ENCODE measurements at regions not wholly inside any gene's neighbourhood (a gene's known extent, or its start where the extent isn't known, plus 50 kb on each side); places are given as distances from the start of the nearest gene placed in this dataset.

- no peak for DNase-seq
Observed at GRCh38 chr3:16114930-16115329, 59.5 kb upstream of the GALNT15 start.

GRCh38 chr3:16118396-16118795, 56.1 kb upstream of the GALNT15 start:
- no peak for DNase-seq

GRCh38 chr3:16119887-16120286, 54.6 kb upstream of the GALNT15 start:
- DNase-seq: no peak

- no peak for DNase-seq
Observed at GRCh38 chr3:16121391-16121790, 53.1 kb upstream of the GALNT15 start.

DNA sequence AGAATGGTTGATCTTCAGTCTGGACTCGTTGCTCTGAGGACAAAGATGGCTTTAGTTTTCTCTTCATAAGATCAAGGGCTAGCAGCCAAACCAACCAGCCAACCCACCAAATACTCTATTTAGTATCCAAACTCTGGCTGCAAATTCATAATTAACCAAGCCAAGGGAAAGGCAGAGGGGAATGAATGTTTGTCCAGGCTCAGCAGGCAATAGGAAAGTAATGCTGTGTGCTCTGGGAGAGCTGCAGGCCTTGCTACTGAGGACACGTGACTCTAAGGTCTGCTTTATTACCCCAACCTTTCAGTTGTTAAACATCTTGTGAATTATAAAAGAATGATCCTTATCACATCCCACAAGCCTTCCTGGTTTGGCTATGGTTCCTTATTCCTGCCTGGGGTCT, 52.3 kb upstream of the GALNT15 start:
- no peak for DNase-seq

DNA sequence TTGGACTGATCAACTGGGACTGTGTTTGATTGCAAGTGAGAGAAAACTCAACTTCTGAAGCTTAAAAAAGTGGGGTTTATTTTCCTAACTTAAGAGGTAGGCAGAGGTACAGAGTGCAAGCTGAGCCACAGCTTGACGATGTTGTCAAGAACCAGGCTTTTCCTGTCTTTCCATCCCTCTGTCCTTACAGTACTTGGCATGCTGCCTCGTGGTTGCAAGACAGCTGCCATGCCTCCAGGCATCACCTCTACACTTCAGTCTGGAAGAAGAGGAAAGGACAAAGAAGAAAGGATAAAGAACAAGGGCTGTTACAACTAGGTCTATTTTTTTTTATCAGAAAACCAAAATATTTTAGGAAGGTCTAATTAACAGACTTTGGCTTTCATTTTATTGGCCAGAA, 51.8 kb upstream of the GALNT15 start:
- no peak for DNase-seq

GRCh38 chr3:16124636-16125035, 49.8 kb upstream of the GALNT15 start:
- no peak for DNase-seq
